Osteoblast (primary cell): ENCODE measurements at regions not wholly inside any gene's neighbourhood (a gene's known extent, or its start where the extent isn't known, plus 50 kb on each side); places are given as distances from the start of the nearest gene placed in this dataset.

Experiments
- DNase-seq: peaks from one replicate; pipeline ENCODE4 v3.0.0; 2011; ENCODE audit warnings: low spot score, mixed read lengths; ENCODE audit not compliant: insufficient read length; ENCODE audit errors: missing footprints
- H2AFZ ChIP-seq: 2 replicates; pipeline ENCODE4 v1.6.0; 2011; ENCODE audit warnings: mild to moderate bottlenecking, low read length
- H3K27ac ChIP-seq: 2 replicates; pipeline ENCODE4 v1.5.1; 2011; ENCODE audit warnings: mild to moderate bottlenecking, low read depth, low read length, moderate library complexity
- H3K27me3 ChIP-seq: 2 replicates; pipeline ENCODE4 v1.6.0; 2012; ENCODE audit warnings: mild to moderate bottlenecking, control low read depth, inconsistent platforms, low read length, moderate library complexity; ENCODE audit not compliant: insufficient read depth
- H3K36me3 ChIP-seq: 2 replicates; pipeline ENCODE4 v1.5.1; 2011; ENCODE audit warnings: mild to moderate bottlenecking, low read length, control low read depth, moderate library complexity; ENCODE audit not compliant: insufficient read depth
- H3K4me1 ChIP-seq: 2 replicates; pipeline ENCODE4 v1.5.1; 2011; ENCODE audit warnings: mild to moderate bottlenecking, low read length, control low read depth, moderate library complexity; ENCODE audit not compliant: insufficient read depth
- H3K4me2 ChIP-seq: 2 replicates; pipeline ENCODE4 v1.6.0; 2011; ENCODE audit warnings: mild to moderate bottlenecking, low read length; ENCODE audit not compliant: insufficient read depth
- H3K4me3 ChIP-seq: fragments of 200-600 bp; sonication (generic); 3 replicates; pipeline ENCODE4 v1.5.1; 2012; ENCODE audit warnings: mild to moderate bottlenecking, low read length, inconsistent platforms; ENCODE audit not compliant: insufficient read depth
- H3K79me2 ChIP-seq: 2 replicates; pipeline ENCODE4 v1.6.0; 2012; ENCODE audit warnings: mild to moderate bottlenecking, low read length, control low read depth, inconsistent platforms; ENCODE audit not compliant: insufficient read depth
- H3K9me3 ChIP-seq: 2 replicates; pipeline ENCODE4 v1.5.1; 2011; ENCODE audit warnings: low read depth, low read length, control low read depth
- H4K20me1 ChIP-seq: 2 replicates; pipeline ENCODE4 v1.6.0; 2012; ENCODE audit warnings: mild to moderate bottlenecking, low read length, control low read depth; ENCODE audit not compliant: insufficient read depth
- CTCF ChIP-seq: IDR thresholded peaks from 2 replicates; pipeline ENCODE4 v1.5.1; 2011; ENCODE audit warnings: mild to moderate bottlenecking, low read depth, low read length, moderate library complexity; ENCODE audit errors: extremely low read depth

GRCh38 chr10:121159670-121160069 lies 308.5 kb downstream of the WDR11 start:
- TF ChIP-seq CTCF: no peak
- no peak overlapping the region for H2AFZ ChIP-seq
- no peaks in the 10 kb centered on the region for H3K79me2 ChIP-seq
- no peak overlapping the region for H3K4me2 ChIP-seq
- no peaks in the 10 kb centered on the region for H3K27me3 ChIP-seq
- H3K36me3 ChIP-seq: no peaks in the 10 kb centered on the region
- DNase-seq: no peak
- peaks cover 2% of the 10 kb centered on the region for H3K9me3 ChIP-seq
- H3K4me3 ChIP-seq: no peak overlapping the region
- H4K20me1 ChIP-seq: no peaks in the 10 kb centered on the region
- no peak overlapping the region for H3K27ac ChIP-seq
- H3K4me1 ChIP-seq: no peaks in the 10 kb centered on the region

GRCh38 chr10:121165276-121165675 lies 314.1 kb downstream of the WDR11 start:
- Histone ChIP-seq H3K27ac (no peak overlapping the region), H4K20me1 (no peaks in the 10 kb centered on the region), H3K4me2 (peak overlapping the region; percentile 15), H3K9me3 (peaks cover 2% of the 10 kb centered on the region), H3K27me3 (no peaks in the 10 kb centered on the region), H3K4me1 (peaks cover 6% of the 10 kb centered on the region), H3K4me3 (no peak overlapping the region), H3K79me2 (no peaks in the 10 kb centered on the region), H2AFZ (no peak overlapping the region), H3K36me3 (no peaks in the 10 kb centered on the region)
- no peak for TF ChIP-seq CTCF
- DNase-seq: peak; percentile 8

GRCh38 chr10:121167534-121168243 lies 316.5 kb downstream of the WDR11 start:
- Histone ChIP-seq H3K79me2 (no peaks in the 10 kb centered on the region), H3K4me3 (no peak overlapping the region), H3K36me3 (no peaks in the 10 kb centered on the region), H3K27ac (no peak overlapping the region), H3K4me2 (no peak overlapping the region), H2AFZ (no peak overlapping the region), H3K4me1 (peaks cover 6% of the 10 kb centered on the region), H4K20me1 (no peaks in the 10 kb centered on the region), H3K27me3 (no peaks in the 10 kb centered on the region), H3K9me3 (peaks cover 2% of the 10 kb centered on the region)
- no peak for TF ChIP-seq CTCF
- no peak for DNase-seq

GRCh38 chr10:121168545-121169216 lies 317.5 kb downstream of the WDR11 start:
- H3K4me2 ChIP-seq: no peak overlapping the region
- H2AFZ ChIP-seq: no peak overlapping the region
- H3K27ac ChIP-seq: no peak overlapping the region
- no peak for TF ChIP-seq CTCF
- no peak for DNase-seq
- no peaks in the 10 kb centered on the region for H3K79me2 ChIP-seq
- H3K27me3 ChIP-seq: no peaks in the 10 kb centered on the region
- H3K4me3 ChIP-seq: no peak overlapping the region
- H3K36me3 ChIP-seq: no peaks in the 10 kb centered on the region
- peaks cover 6% of the 10 kb centered on the region for H3K4me1 ChIP-seq
- H3K9me3 ChIP-seq: peaks cover 2% of the 10 kb centered on the region
- H4K20me1 ChIP-seq: no peaks in the 10 kb centered on the region
